ENCODE measurements at regions not wholly inside any gene's neighbourhood (a gene's known extent, or its start where the extent isn't known, plus 50 kb on each side); places are given as distances from the start of the nearest gene placed in this dataset.

DNA sequence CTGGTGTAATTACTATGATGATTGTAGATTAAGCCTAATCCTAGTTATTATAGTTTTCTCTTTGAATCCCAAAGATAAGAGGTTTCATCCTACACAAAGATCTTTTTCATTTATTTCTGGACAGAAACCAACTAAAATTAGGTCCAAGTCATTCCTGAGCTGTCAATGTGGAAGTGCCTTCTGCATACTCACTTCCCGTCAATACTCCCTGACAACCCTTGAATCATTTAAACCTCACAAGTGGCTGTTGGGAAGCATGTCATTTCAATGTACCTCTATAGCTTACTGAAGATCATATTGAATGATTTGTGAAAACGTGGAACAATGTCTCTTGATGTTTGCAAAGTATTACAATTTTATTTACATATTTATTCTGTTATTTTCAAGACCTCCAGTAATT lies 274.1 kb downstream of the HACE1 start:
- TF ChIP-seq TARDBP (IDR thresholded peaks at IDR 0.05; ENCODE audit: borderline replicate concordance) = no peak
- no peak for TF ChIP-seq CTCF (IDR thresholded peaks at IDR 0.05 in 2 of 3, conservative IDR thresholded peaks at IDR 0.05 in 1 of 3; ENCODE audit: control insufficient read depth in 2 of 3, extremely low read depth in 1 of 3, insufficient read depth in 1 of 3, low read depth in 3 of 3, low read length in 3 of 3)
- TF ChIP-seq ZNF622 (IDR thresholded peaks at IDR 0.05) = no peak
- no peak for TF ChIP-seq SIN3A (IDR thresholded peaks at IDR 0.05; ENCODE audit: low read depth, low read length)
- TF ChIP-seq, protein P1, sequence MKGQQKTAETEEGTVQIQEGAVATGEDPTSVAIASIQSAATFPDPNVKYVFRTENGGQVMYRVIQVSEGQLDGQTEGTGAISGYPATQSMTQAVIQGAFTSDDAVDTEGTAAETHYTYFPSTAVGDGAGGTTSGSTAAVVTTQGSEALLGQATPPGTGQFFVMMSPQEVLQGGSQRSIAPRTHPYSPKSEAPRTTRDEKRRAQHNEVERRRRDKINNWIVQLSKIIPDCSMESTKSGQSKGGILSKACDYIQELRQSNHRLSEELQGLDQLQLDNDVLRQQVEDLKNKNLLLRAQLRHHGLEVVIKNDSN (IDR thresholded peaks at IDR 0.05; ENCODE audit: borderline replicate concordance, extremely low read length, insufficient read depth, low read depth, low read length) = no peak
- TF ChIP-seq ESRRA (IDR thresholded peaks at IDR 0.05; ENCODE audit: low read length) = no peak
- TF ChIP-seq POLR2AphosphoS2 (IDR thresholded peaks at IDR 0.05; ENCODE audit: low read depth, low read length) = no peak
- TF ChIP-seq SMAD1 (IDR thresholded peaks at IDR 0.05; ENCODE audit: low read depth, partially characterized antibody) = no peak
- no peak for TF ChIP-seq KAT2A (conservative IDR thresholded peaks at IDR 0.05; ENCODE audit: control insufficient read depth, low read depth, low read length)
- TF ChIP-seq, protein P2, sequence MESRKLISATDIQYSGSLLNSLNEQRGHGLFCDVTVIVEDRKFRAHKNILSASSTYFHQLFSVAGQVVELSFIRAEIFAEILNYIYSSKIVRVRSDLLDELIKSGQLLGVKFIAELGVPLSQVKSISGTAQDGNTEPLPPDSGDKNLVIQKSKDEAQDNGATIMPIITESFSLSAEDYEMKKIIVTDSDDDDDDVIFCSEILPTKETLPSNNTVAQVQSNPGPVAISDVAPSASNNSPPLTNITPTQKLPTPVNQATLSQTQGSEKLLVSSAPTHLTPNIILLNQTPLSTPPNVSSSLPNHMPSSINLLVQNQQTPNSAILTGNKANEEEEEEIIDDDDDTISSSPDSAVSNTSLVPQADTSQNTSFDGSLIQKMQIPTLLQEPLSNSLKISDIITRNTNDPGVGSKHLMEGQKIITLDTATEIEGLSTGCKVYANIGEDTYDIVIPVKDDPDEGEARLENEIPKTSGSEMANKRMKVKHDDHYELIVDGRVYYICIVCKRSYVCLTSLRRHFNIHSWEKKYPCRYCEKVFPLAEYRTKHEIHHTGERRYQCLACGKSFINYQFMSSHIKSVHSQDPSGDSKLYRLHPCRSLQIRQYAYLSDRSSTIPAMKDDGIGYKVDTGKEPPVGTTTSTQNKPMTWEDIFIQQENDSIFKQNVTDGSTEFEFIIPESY (IDR thresholded peaks at IDR 0.05) = no peak
- TF ChIP-seq ELK1 (IDR thresholded peaks at IDR 0.05; ENCODE audit: low read depth, low read length) = no peak
- no peak for TF ChIP-seq TAF1 (IDR thresholded peaks at IDR 0.05; ENCODE audit: borderline replicate concordance, low read depth, low read length)
